ENCODE measurements at regions not wholly inside any gene's neighbourhood (a gene's known extent, or its start where the extent isn't known, plus 50 kb on each side); places are given as distances from the start of the nearest gene placed in this dataset.
A peak's percentile ranks its signal among the peaks of the same experiment; 100 is the strongest.

DNA sequence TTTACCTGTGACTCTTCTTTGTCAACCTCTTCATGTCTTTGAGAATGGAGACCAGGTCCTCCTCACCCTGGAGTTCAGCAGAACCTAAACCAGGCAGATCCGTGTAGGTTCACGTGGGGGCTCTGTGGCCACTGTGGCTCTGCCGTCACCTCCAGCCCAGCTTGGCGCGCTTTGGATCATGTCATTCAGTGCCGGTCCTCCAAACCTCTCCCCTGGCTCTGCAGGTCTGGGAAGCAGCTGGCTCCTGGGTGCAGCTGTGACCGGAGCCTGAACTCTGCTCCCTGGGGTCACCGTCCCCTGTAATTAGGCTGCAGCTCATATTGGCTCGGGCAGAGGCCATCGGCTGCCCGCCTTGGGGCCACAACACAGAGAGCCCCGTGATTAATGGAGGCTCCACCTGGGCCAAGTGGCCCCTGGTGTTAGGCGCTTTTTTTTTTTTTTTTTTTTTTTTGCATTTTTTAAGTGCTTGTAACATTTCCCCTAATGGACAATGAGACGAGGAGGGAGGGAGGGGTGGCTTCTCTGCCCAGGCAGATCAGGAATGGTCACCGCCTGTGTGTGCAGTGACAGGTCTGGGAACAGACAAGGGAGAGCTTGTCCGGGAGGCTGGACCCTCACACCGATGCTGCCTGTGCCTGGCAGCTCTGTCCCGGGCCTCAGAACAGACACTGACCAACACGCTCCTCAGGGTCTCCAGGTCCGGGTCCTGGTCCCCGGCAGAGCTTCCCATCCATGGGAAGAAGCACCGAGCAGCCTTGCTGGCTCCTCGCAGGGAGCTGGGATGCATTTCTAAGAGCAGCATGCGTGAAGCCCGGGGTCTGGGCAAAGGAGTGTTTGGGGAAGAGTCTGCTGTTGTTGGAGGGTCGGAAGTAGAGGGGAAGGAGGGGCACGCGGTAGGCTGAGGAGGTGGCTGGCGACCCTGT lies 247.9 kb downstream of the SEC14L1 start (continued):
- TF ChIP-seq, protein P1, sequence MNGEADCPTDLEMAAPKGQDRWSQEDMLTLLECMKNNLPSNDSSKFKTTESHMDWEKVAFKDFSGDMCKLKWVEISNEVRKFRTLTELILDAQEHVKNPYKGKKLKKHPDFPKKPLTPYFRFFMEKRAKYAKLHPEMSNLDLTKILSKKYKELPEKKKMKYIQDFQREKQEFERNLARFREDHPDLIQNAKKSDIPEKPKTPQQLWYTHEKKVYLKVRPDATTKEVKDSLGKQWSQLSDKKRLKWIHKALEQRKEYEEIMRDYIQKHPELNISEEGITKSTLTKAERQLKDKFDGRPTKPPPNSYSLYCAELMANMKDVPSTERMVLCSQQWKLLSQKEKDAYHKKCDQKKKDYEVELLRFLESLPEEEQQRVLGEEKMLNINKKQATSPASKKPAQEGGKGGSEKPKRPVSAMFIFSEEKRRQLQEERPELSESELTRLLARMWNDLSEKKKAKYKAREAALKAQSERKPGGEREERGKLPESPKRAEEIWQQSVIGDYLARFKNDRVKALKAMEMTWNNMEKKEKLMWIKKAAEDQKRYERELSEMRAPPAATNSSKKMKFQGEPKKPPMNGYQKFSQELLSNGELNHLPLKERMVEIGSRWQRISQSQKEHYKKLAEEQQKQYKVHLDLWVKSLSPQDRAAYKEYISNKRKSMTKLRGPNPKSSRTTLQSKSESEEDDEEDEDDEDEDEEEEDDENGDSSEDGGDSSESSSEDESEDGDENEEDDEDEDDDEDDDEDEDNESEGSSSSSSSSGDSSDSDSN (CRISPR knock-in tag; IDR thresholded peaks at IDR 0.05) = 0 out of 2 replicates have a peak, but pooled peaks have one; percentile 27
- peak; percentile 80; the same call in 1 of the 2 replicates for TF ChIP-seq ZBTB7B (CRISPR knock-in tag; IDR thresholded peaks at IDR 0.05)
- 0 out of 2 replicates have a peak, but pooled peaks have one; percentile 35 for TF ChIP-seq ZNF615 (CRISPR knock-in tag; IDR thresholded peaks at IDR 0.05; ENCODE audit: borderline replicate concordance)
- TF ChIP-seq, protein P2, sequence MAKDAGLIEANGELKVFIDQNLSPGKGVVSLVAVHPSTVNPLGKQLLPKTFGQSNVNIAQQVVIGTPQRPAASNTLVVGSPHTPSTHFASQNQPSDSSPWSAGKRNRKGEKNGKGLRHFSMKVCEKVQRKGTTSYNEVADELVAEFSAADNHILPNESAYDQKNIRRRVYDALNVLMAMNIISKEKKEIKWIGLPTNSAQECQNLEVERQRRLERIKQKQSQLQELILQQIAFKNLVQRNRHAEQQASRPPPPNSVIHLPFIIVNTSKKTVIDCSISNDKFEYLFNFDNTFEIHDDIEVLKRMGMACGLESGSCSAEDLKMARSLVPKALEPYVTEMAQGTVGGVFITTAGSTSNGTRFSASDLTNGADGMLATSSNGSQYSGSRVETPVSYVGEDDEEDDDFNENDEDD (CRISPR knock-in tag; IDR thresholded peaks at IDR 0.05; ENCODE audit: borderline replicate concordance) = peak; percentile 51; the same call in 1 of the 2 replicates
- 0 out of 2 replicates have a peak, but pooled peaks have one; percentile 22 for TF ChIP-seq GABPB1 (CRISPR knock-in tag; IDR thresholded peaks at IDR 0.05)
- TF ChIP-seq, protein P3, sequence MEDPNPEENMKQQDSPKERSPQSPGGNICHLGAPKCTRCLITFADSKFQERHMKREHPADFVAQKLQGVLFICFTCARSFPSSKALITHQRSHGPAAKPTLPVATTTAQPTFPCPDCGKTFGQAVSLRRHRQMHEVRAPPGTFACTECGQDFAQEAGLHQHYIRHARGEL (CRISPR knock-in tag; IDR thresholded peaks at IDR 0.05) = 0 out of 2 replicates have a peak, but pooled peaks have one; percentile 19
- TF ChIP-seq NR1H2 (CRISPR knock-in tag; IDR thresholded peaks at IDR 0.05; ENCODE audit: borderline replicate concordance, low read depth) = 0 out of 2 replicates have a peak, but pooled peaks have one; percentile 28
- TF ChIP-seq ZNF292 (CRISPR knock-in tag; IDR thresholded peaks at IDR 0.05; ENCODE audit: borderline replicate concordance, low read depth) = peak; percentile 65; the same call in 1 of the 2 replicates
- peak; percentile 64; the same call in 1 of the 2 replicates for TF ChIP-seq ZSCAN31 (CRISPR knock-in tag; IDR thresholded peaks at IDR 0.05; ENCODE audit: low read depth)
- TF ChIP-seq ZNF776 (CRISPR knock-in tag; IDR thresholded peaks at IDR 0.05) = 0 out of 2 replicates have a peak, but pooled peaks have one; percentile 18
- TF ChIP-seq RNF2 (conservative IDR thresholded peaks at IDR 0.05; ENCODE audit: low read depth) = no peak
- TF ChIP-seq NR2F6 (IDR thresholded peaks at IDR 0.05) = peak; percentile 90
- peak; percentile 89 for TF ChIP-seq NR2F6 (CRISPR knock-in tag; IDR thresholded peaks at IDR 0.05)
- TF ChIP-seq, protein P4, sequence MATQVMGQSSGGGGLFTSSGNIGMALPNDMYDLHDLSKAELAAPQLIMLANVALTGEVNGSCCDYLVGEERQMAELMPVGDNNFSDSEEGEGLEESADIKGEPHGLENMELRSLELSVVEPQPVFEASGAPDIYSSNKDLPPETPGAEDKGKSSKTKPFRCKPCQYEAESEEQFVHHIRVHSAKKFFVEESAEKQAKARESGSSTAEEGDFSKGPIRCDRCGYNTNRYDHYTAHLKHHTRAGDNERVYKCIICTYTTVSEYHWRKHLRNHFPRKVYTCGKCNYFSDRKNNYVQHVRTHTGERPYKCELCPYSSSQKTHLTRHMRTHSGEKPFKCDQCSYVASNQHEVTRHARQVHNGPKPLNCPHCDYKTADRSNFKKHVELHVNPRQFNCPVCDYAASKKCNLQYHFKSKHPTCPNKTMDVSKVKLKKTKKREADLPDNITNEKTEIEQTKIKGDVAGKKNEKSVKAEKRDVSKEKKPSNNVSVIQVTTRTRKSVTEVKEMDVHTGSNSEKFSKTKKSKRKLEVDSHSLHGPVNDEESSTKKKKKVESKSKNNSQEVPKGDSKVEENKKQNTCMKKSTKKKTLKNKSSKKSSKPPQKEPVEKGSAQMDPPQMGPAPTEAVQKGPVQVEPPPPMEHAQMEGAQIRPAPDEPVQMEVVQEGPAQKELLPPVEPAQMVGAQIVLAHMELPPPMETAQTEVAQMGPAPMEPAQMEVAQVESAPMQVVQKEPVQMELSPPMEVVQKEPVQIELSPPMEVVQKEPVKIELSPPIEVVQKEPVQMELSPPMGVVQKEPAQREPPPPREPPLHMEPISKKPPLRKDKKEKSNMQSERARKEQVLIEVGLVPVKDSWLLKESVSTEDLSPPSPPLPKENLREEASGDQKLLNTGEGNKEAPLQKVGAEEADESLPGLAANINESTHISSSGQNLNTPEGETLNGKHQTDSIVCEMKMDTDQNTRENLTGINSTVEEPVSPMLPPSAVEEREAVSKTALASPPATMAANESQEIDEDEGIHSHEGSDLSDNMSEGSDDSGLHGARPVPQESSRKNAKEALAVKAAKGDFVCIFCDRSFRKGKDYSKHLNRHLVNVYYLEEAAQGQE (IDR thresholded peaks at IDR 0.05; ENCODE audit: borderline replicate concordance in 1 of 2, low read depth in 1 of 2, low read length in 2 of 2) = 0 out of 4 replicates have a peak, but pooled peaks of 1 of the 2 experiments have one; percentile 14
- TF ChIP-seq NFYC (CRISPR knock-in tag; IDR thresholded peaks at IDR 0.05) = no peak
- TF ChIP-seq SOX13 (IDR thresholded peaks at IDR 0.05) = no peak
- peak in 1 of 2 experiments; percentile 45; a peak in 1 of 4 replicates for TF ChIP-seq SOX13 (CRISPR knock-in tag; conservative IDR thresholded peaks at IDR 0.05 in 1 of 2, IDR thresholded peaks at IDR 0.05 in 1 of 2)

Data from HepG2 (cell line).